Nephron progenitor cell (in vitro differentiated cells): ENCODE measurements at regions not wholly inside any gene's neighbourhood (a gene's known extent, or its start where the extent isn't known, plus 50 kb on each side); places are given as distances from the start of the nearest gene placed in this dataset.
A peak's percentile ranks its signal among the peaks of the same experiment; 100 is the strongest.

ENCODE experiments used
- DNase-seq: peaks from one replicate; pipeline ENCODE4 v3.0.0; 2021
- H3K27ac Mint-ChIP-seq: 2 replicates; pipeline ENCODE4 v1.8.0; 2021; ENCODE audit warnings: mild to moderate bottlenecking, moderate library complexity, mixed read lengths
- H3K27me3 Mint-ChIP-seq: 2 replicates; pipeline ENCODE4 v1.8.0; 2021; ENCODE audit warnings: mild to moderate bottlenecking, low read depth, mixed read lengths; ENCODE audit not compliant: poor library complexity
- H3K36me3 Mint-ChIP-seq: 2 replicates; pipeline ENCODE4 v1.8.0; 2021; ENCODE audit warnings: low read depth, mixed read lengths
- H3K4me1 Mint-ChIP-seq: 2 replicates; pipeline ENCODE4 v1.8.0; 2021; ENCODE audit warnings: mixed read lengths
- H3K4me3 Mint-ChIP-seq: 2 replicates; pipeline ENCODE4 v1.8.0; 2021; ENCODE audit warnings: mild to moderate bottlenecking, moderate library complexity, mixed read lengths
- H3K9me3 Mint-ChIP-seq: 2 replicates; pipeline ENCODE4 v1.8.0; 2021; ENCODE audit warnings: mild to moderate bottlenecking, moderate library complexity, mixed read lengths
- CTCF ChIP-seq: fragments of 200-600 bp; sonication (generic); IDR thresholded peaks from 2 replicates; pipeline ENCODE4 v1.5.0; 2021; ENCODE audit warnings: antibody characterized with exemption

GRCh38 chr5:65077653-65078052 lies 308.9 kb downstream of the CWC27 start:
- Mint-ChIP-seq H3K4me1 (peaks cover 61% of the 10 kb centered on the region), H3K36me3 (no peaks in the 10 kb centered on the region), H3K27me3 (peaks cover 4% of the 10 kb centered on the region), H3K4me3 (no peak overlapping the region), H3K27ac (no peak overlapping the region), H3K9me3 (peaks cover 3% of the 10 kb centered on the region)
- no peak for TF ChIP-seq CTCF
- DNase-seq: no peak

- Mint-ChIP-seq H3K36me3 (no peaks in the 10 kb centered on the region), H3K27ac (no peak overlapping the region), H3K4me3 (no peak overlapping the region), H3K4me1 (peaks cover 60% of the 10 kb centered on the region), H3K9me3 (peaks cover 3% of the 10 kb centered on the region), H3K27me3 (peaks cover 8% of the 10 kb centered on the region)
- no peak for TF ChIP-seq CTCF
- DNase-seq: no peak
These were observed 309.6 kb downstream of the CWC27 start for GRCh38 chr5:65078331-65078730.

GRCh38 chr5:65081071-65081470 lies 312.3 kb downstream of the CWC27 start:
- H3K36me3 Mint-ChIP-seq: no peaks in the 10 kb centered on the region
- TF ChIP-seq CTCF: no peak
- no peak overlapping the region for H3K27ac Mint-ChIP-seq
- H3K9me3 Mint-ChIP-seq: peaks cover 3% of the 10 kb centered on the region
- no peak for DNase-seq
- peaks cover 4% of the 10 kb centered on the region for H3K27me3 Mint-ChIP-seq
- H3K4me3 Mint-ChIP-seq: no peak overlapping the region
- H3K4me1 Mint-ChIP-seq: peaks cover 70% of the 10 kb centered on the region

GRCh38 chr5:65084795-65085515 lies 316.2 kb downstream of the CWC27 start:
- Mint-ChIP-seq H3K9me3 (peaks cover 2% of the 10 kb centered on the region), H3K4me3 (peak overlapping the region; percentile 1), H3K4me1 (peaks cover 57% of the 10 kb centered on the region), H3K27me3 (peaks cover 4% of the 10 kb centered on the region), H3K27ac (no peak overlapping the region), H3K36me3 (peaks cover 2% of the 10 kb centered on the region)
- DNase-seq: no peak
- no peak for TF ChIP-seq CTCF

- no peak for TF ChIP-seq CTCF
- no peak for DNase-seq
- H3K27ac Mint-ChIP-seq: no peak overlapping the region
- peaks cover 4% of the 10 kb centered on the region for H3K27me3 Mint-ChIP-seq
- H3K9me3 Mint-ChIP-seq: peaks cover 5% of the 10 kb centered on the region
- H3K4me3 Mint-ChIP-seq: no peak overlapping the region
- H3K36me3 Mint-ChIP-seq: peaks cover 6% of the 10 kb centered on the region
- peaks cover 52% of the 10 kb centered on the region for H3K4me1 Mint-ChIP-seq
These were observed 316.8 kb downstream of the CWC27 start for GRCh38 chr5:65085516-65085850.

GRCh38 chr5:65086234-65086890 lies 317.6 kb downstream of the CWC27 start:
- H3K4me1 Mint-ChIP-seq: peaks cover 51% of the 10 kb centered on the region
- peaks cover 13% of the 10 kb centered on the region for H3K9me3 Mint-ChIP-seq
- peaks cover 4% of the 10 kb centered on the region for H3K27me3 Mint-ChIP-seq
- H3K27ac Mint-ChIP-seq: peak overlapping the region; percentile 65
- H3K36me3 Mint-ChIP-seq: peaks cover 10% of the 10 kb centered on the region
- no peak overlapping the region for H3K4me3 Mint-ChIP-seq
- TF ChIP-seq CTCF: no peak
- peak; percentile 9 for DNase-seq
